Breast epithelium (tissue), 3 donors: ENCODE measurements at regions not wholly inside any gene's neighbourhood (a gene's known extent, or its start where the extent isn't known, plus 50 kb on each side); places are given as distances from the start of the nearest gene placed in this dataset.

Experiments used
- POLR2A ChIP-seq: fragments of 450-650 bp; IDR thresholded peaks from one replicate; pipeline ENCODE4 v1.6.1; 2016; ENCODE audit warnings: antibody characterized with exemption, mild to moderate bottlenecking, moderate library complexity
- POLR2AphosphoS5 ChIP-seq, 3 donors: sonication (generic); formaldehyde crosslinking; IDR thresholded peaks; one replicate each; pipeline ENCODE4 v1.6.1; 2017; ENCODE audit warnings: antibody characterized with exemption in 3 of 3
- TF ChIP-seq, protein P1 (sequence below), 3 donors: fragments of 450-650 bp; IDR thresholded peaks; one replicate each; pipeline ENCODE4 v1.5.1; 2016 to 2017; ENCODE audit warnings: antibody characterized with exemption in 3 of 3, mild to moderate bottlenecking in 3 of 3, moderate library complexity in 3 of 3

DNA sequence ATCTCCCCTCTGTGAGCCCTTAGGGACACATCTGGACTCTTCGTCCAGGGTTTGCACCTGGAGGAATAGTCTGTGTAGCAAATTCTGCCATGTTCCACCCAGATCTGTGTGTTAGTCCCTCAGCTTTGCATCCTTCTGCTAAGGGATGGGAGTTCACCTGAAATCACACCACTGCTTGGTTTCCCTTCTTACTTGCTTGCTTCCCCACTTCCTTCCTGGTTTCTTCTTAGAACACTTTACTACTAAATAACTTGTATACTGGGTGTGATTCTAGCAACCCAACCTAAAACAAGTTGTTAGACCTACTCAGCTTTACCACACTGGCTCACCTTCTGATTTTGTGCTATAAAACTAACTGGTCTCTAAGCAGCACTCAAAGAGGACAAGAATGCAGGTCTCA is 202.6 kb upstream of the MAP3K1 start:
- TF ChIP-seq, protein P1, sequence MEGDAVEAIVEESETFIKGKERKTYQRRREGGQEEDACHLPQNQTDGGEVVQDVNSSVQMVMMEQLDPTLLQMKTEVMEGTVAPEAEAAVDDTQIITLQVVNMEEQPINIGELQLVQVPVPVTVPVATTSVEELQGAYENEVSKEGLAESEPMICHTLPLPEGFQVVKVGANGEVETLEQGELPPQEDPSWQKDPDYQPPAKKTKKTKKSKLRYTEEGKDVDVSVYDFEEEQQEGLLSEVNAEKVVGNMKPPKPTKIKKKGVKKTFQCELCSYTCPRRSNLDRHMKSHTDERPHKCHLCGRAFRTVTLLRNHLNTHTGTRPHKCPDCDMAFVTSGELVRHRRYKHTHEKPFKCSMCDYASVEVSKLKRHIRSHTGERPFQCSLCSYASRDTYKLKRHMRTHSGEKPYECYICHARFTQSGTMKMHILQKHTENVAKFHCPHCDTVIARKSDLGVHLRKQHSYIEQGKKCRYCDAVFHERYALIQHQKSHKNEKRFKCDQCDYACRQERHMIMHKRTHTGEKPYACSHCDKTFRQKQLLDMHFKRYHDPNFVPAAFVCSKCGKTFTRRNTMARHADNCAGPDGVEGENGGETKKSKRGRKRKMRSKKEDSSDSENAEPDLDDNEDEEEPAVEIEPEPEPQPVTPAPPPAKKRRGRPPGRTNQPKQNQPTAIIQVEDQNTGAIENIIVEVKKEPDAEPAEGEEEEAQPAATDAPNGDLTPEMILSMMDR (IDR thresholded peaks at IDR 0.05), result no peak
- TF ChIP-seq POLR2AphosphoS5 (IDR thresholded peaks at IDR 0.05) (no peak), POLR2A (no peak)
